Renal cortex interstitium (tissue), 11 donors: ENCODE measurements at regions not wholly inside any gene's neighbourhood (a gene's known extent, or its start where the extent isn't known, plus 50 kb on each side); places are given as distances from the start of the nearest gene placed in this dataset.
"Not testable (repeated sequence)": the region's sequence is repeated elsewhere in the genome, so short reads cannot be mapped to it uniquely, and the experiment has no call there.

Source experiments
- DNase-seq, 11 donors: peaks; one replicate each; pipeline ENCODE4 v3.0.0-alpha.2; 2013; ENCODE audit warnings: low read depth in 9 of 11, low spot score in 4 of 11; ENCODE audit errors: extremely low read depth in 1 of 11

- no peak for DNase-seq
Measured at GRCh38 chr4:165788686-165789463, 84.2 kb upstream of the TLL1 start.

- no peak for DNase-seq
Measured at GRCh38 chr4:165793236-165793635, 79.8 kb upstream of the TLL1 start.

- DNase-seq: no peak
Measured at GRCh38 chr4:165794834-165795233, 78.2 kb upstream of the TLL1 start.

- DNase-seq: no peak
Measured at GRCh38 chr4:165799384-165799815, 73.6 kb upstream of the TLL1 start.

GRCh38 chr4:165802452-165802851 is 70.6 kb upstream of the TLL1 start:
- DNase-seq: no peak

- no peak for DNase-seq
Measured at GRCh38 chr4:165803005-165803404, 70.0 kb upstream of the TLL1 start.

GRCh38 chr4:165805406-165805805 is 67.6 kb upstream of the TLL1 start:
- DNase-seq: no peak

- no peak for DNase-seq
Measured at GRCh38 chr4:165806613-165807012, 66.4 kb upstream of the TLL1 start.

- DNase-seq: no peak
Measured at GRCh38 chr4:165810726-165811125, 62.3 kb upstream of the TLL1 start.

- no peak for DNase-seq
Measured at GRCh38 chr4:165813606-165814005, 59.4 kb upstream of the TLL1 start.

- DNase-seq: no peak
Measured at GRCh38 chr4:165814256-165815020, 58.6 kb upstream of the TLL1 start.

- not testable (repeated sequence) for DNase-seq
Measured at GRCh38 chr4:165819126-165819525, 53.9 kb upstream of the TLL1 start.
